HEK293T (cell line): ENCODE measurements at regions not wholly inside any gene's neighbourhood (a gene's known extent, or its start where the extent isn't known, plus 50 kb on each side); places are given as distances from the start of the nearest gene placed in this dataset.

Experiments used
- BHLHE40 ChIP-seq: fragments of 450-650 bp; IDR thresholded peaks from 2 replicates; pipeline ENCODE4 v1.6.1; 2016; ENCODE audit warnings: mild to moderate bottlenecking, moderate library complexity, borderline replicate concordance
- FOXM1 ChIP-seq: fragments of 450-650 bp; IDR thresholded peaks from 2 replicates; pipeline ENCODE4 v1.6.1; 2017; ENCODE audit warnings: mild to moderate bottlenecking, borderline replicate concordance
- HDGF ChIP-seq: fragments of 450-650 bp; IDR thresholded peaks from 2 replicates; pipeline ENCODE4 v1.6.1; 2017; ENCODE audit warnings: antibody characterized with exemption, borderline replicate concordance
- SP1 ChIP-seq: fragments of 450-650 bp; IDR thresholded peaks from 2 replicates; pipeline ENCODE4 v1.6.1; 2017
- SUZ12 ChIP-seq: fragments of 450-650 bp; IDR thresholded peaks from 2 replicates; pipeline ENCODE4 v1.6.1; 2016; ENCODE audit warnings: mild to moderate bottlenecking
- TARDBP ChIP-seq: fragments of 450-650 bp; IDR thresholded peaks from 2 replicates; pipeline ENCODE4 v1.6.1; 2016
- ZNF384 ChIP-seq: fragments of 450-650 bp; IDR thresholded peaks from 2 replicates; pipeline ENCODE4 v1.6.1; 2016

DNA sequence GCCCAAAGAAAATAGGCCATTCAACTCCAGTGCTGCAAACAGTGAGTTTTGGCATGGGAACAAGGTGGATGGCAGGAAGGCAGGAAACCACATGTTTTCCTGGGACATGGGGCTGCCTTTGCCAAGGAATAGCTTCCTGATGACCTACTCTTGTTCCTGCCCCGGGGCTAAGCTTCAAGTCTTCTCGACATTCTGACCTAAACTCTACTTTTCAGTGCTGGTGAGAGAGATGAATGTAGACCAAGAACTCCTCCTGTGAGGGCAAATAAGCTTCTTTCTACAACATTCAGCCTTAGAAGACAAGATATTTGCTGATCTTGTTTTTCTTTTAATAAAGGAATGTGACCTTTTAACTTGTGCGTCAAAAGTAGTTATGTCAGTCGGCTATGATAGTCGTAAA lies 199.0 kb downstream of the GPR37 start:
- TF ChIP-seq HDGF (no peak), ZNF384 (no peak), BHLHE40 (no peak), TARDBP (no peak), SUZ12 (no peak), FOXM1 (no peak), SP1 (no peak)
